T47D (cell line): ENCODE measurements at regions not wholly inside any gene's neighbourhood (a gene's known extent, or its start where the extent isn't known, plus 50 kb on each side); places are given as distances from the start of the nearest gene placed in this dataset.
"Not testable (repeated sequence)": the region's sequence is repeated elsewhere in the genome, so short reads cannot be mapped to it uniquely, and the experiment has no call there.

Experiments
- DNase-seq, 2 experiments: peaks; one replicate each; pipeline versions ENCODE4 v3.0.0 to v3.0.0-alpha.2; 2011 to 2012; ENCODE audit warnings: low read depth in 1 of 2, low spot score in 1 of 2
- JUND ChIP-seq: IDR thresholded peaks from 2 replicates; pipeline ENCODE4 v1.6.1; 2012; ENCODE audit warnings: low read depth
- in situ Hi-C: cut with HindIII; loops from 2 replicates; pipeline ENCODE4 v1.10.0; 2016; ENCODE audit warnings: low sequenced_read_pairs, low pct_unique_long_range_greater_than_20kb

DNA sequence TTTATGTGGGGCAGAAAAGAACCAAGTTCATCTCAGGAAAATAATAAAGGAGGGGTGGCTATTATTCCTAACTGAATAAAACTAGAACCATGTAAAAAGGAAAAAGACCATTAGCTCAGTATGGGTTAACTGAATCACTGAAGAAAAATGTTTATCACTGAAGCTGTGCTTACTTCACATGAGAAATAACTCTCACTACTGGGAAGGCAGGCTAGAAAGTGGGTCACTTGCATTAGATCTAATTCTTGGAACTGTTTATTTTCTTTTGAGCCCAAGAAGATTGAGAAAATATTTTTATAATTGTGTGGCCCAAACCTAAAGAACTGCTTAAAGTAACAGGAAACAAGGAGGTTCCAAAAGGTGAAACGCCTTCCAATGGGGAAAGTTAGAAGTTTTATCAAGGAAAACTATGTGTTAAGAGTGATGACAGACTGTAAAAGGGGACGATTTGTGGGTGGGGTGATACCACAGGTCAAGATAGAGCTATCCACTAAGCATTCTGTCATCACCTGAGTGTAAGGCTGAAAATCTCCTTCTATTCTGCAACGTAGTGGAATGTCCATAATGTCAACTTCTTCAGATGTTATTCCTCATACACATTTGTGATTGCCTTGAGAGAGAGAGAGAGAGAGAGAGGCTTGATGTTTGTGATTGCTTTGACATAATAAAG is 1083.5 kb downstream of the PCDH7 start:
- in situ Hi-C loops, result no loop called here
- TF ChIP-seq JUND, result no peak
- DNase-seq, result no peak

- DNase-seq, result no peak
- in situ Hi-C loops, result no loop called here
- TF ChIP-seq JUND, result no peak
These were observed 1086.9 kb downstream of the PCDH7 start for GRCh38 chr4:31807036-31807435.

DNA sequence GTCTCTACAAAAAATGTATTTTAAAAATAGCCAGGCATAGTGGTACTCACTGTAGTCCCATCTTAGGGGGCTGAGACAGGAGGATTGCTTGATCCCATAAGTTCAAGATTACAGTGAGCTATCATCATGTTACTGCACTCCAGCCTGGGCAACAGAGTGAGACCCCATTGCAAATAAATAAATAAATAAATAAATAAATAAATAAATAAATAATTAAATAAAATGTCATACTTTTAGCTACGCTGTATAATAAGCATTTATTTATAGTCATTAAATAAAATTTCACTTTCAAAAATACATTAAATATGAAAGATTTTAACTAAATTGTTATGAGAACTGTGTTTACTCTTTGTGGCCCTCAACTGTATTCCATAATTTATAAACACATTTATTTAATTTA is 1124.2 kb downstream of the PCDH7 start:
- no peak for DNase-seq
- in situ Hi-C loops, result no loop called here
- TF ChIP-seq JUND, result no peak

DNA sequence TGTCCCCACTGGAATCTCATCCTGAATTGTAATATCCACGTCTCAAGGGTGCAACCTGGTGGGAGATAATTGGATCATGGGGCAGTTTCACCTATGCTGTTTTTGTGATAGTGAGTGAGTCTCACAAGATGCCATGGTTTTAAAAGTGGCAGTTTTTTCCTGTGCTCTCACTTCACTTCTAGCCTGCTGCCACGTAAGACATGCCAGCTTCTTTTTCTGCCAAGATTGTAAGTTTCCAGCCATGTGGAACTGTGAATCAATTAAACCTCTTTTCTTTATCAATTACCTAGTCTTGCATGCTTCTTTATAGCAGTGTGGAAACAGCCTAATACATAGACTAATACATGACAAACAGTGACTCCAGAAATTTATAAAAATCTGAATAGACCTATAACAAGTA is 1131.8 kb downstream of the PCDH7 start:
- TF ChIP-seq JUND, result no peak
- no peak for DNase-seq
- in situ Hi-C loops, result no loop called here

DNA sequence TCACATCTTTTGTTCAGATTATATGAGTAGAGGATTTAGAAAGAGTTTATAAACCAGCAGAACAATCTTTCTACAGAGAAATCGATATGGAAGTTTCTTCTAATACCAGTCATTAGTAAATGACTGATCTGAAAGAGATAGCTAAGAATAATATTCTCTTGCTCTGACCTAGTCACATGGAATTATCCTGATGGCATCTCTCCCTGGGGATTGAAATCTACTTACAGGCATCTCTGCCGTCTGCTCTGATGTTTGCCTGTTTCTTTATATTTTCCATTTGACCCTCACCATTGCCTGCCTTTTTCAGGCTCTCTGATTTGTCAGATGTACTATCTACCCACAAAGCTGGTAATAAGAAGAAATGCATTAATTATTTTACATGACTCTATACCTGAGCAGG is 1157.3 kb downstream of the PCDH7 start:
- DNase-seq, result no peak
- in situ Hi-C loops, result no loop called here
- no peak for TF ChIP-seq JUND

DNA sequence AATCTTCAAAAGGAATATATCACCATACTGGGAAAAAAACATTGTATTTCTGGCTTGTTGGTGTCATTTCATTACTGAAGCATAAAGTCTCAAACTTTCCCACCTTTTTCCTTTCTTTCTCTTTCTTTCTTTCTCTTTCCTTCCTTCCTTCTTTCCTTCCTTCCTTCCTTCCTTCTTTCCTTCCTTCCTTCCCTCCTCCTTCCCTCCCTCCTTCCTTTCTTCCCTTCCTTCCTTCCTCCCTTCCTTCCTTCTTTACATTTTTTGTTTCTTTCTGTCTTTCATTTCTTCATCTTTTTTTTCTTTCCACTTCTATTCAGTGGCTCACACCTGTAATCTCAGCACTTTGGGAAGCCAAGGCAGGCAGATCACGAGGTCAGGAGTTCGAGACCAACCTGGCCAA is 1160.7 kb downstream of the PCDH7 start:
- DNase-seq, in situ Hi-C loops: not testable (repeated sequence)

- in situ Hi-C loops, result no loop called here
These were observed 1176.2 kb downstream of the PCDH7 start for GRCh38 chr4:31896349-31896748.

GRCh38 chr4:31905363-31905762 is 1185.2 kb downstream of the PCDH7 start:
- no peak for TF ChIP-seq JUND
- in situ Hi-C loops, result no loop called here
- no peak for DNase-seq

More at GRCh38 chr4:31896349-31896748, 1176.2 kb downstream of the PCDH7 start:
- no peak for TF ChIP-seq JUND
- DNase-seq, result peak in 1 of 2 experiments; percentile 5

GRCh38 chr4:31908261-31908660 is 1188.1 kb downstream of the PCDH7 start:
- in situ Hi-C loops, result no loop called here

GRCh38 chr4:31917334-31917733 is 1197.2 kb downstream of the PCDH7 start:
- DNase-seq, result no peak
- in situ Hi-C loops, result no loop called here

More at GRCh38 chr4:31908261-31908660, 1188.1 kb downstream of the PCDH7 start:
- DNase-seq, result no peak
- TF ChIP-seq JUND, result no peak

DNA sequence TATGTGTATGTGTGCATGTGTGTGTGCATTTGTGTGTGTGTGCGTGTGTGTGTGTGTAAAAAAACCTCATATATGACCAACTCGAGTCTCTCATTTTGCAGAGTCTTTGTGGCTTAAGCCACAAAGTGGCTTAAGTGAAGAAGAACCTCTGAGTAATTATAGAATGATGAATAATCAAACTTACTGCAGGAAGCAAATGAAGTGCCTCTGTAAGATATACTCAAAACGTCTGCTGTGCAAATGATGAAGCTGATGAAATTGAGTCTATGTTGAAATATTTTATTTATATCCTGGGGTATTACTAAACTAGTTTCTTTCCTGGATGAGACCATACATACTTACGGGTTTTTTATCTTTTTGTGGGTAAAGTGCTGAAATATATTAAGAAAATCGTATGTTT is 1198.7 kb downstream of the PCDH7 start:
- TF ChIP-seq JUND, result no peak

More at GRCh38 chr4:31917334-31917733, 1197.2 kb downstream of the PCDH7 start:
- no peak for TF ChIP-seq JUND

DNA sequence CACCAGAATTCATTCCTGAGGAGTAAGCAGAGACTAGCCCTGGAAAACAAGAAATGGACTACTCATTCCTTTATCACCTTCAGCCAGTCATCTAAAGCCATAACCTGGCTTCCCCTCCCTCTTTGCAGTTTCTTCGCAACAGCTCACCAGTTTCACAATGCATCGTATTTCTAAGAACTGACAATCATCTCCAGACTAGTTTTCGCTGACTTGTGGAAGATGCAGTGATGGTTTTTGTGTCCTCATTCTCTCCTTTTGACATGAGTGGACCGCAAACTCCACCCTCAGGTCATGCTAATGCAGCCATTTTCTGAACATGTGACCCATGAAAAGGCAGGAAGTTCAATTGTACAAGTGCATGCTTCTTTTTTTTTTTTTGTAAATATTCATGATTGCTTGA is 1203.5 kb downstream of the PCDH7 start:
- no peak for DNase-seq
- TF ChIP-seq JUND, result no peak
- in situ Hi-C loops, result no loop called here

More for the DNA sequence above, 1198.7 kb downstream of the PCDH7 start:
- no peak for DNase-seq
- in situ Hi-C loops, result no loop called here

DNA sequence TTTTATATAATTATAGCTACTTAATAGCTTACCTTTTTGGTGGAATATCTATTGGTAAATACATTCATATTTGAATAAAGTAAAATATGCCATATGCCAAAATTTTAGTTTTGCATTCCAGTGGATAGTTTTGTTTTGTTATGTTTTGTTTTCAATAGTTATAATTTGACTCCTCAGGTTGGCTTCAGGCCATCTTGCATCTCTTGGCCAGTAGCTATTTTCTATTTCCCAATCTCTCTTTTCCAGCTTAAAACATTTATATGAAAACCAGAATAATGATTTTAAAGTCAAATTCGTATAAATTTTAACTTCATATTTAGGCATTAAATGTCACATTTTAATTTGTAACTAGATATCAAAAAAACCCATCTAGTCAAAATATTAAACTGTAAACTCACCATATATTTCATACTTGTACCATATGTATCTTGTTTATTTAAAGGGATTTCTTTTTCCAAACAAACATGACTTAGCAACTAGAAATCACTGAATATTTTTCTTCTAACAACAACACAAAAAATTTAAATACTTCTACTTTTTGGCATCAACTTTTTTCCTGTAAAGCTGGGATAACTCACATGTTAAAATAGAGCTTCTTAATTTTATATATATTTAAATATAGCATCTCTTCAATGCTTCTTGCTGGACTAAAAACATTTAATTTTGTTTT is 1209.6 kb downstream of the PCDH7 start:
- TF ChIP-seq JUND, result no peak
- no peak for DNase-seq

More for the DNA sequence above, 1209.6 kb downstream of the PCDH7 start:
- in situ Hi-C loops, result no loop called here
